GM21529 (cell line): ENCODE measurements at regions not wholly inside any gene's neighbourhood (a gene's known extent, or its start where the extent isn't known, plus 50 kb on each side); places are given as distances from the start of the nearest gene placed in this dataset.

Experiments
- ATAC-seq: cut with Tn5 transposase; IDR thresholded peaks from one replicate; pipeline ENCODE4 v1.9.1; 2021; ENCODE audit not compliant: unreplicated experiment

DNA sequence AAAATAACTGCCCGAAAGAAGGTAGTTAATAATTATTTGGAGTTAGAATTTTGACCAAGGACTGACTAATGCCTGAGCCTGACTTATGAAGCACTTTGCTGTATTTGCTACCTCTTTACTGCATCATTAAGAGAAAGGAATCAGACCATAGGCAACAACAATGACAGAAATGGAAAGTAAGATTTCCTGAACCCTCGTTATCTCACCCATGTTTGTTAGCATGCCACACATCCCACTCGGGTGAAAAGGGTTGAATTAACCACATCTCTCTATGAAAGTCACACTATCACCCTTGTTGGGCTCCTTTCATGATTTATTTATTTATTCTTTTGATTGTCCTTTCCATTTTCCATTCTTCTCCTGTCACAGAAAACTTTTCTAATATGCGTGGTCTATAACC is 59.6 kb downstream of the OLIG3 start:
- no peak for ATAC-seq

DNA sequence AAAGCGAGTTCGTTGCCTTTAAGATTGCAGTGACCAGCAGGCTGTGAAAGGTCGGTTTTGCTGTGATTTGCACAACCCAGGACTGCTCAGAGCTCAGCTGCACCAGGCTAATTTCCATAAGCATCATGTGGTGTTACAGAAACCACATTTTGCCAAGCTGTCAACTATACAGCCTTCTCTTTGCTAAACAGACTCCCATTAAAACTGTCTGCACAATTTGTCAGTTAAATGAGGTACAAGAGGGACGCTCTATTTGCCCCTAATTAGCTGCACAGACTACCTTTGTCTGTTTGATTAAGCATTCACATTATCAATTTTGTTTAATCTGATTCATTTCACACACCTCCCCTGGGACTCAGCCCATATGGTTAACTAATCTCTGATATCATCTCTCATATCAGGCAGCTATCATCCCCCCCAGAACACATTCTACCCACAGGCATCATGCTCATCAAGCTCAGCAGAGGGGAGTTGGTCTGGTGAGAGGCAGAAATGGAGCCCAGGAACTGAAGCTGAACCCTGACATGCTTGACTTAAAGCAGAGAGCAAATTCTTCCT is 62.1 kb downstream of the OLIG3 start:
- peak; percentile 62 for ATAC-seq

DNA sequence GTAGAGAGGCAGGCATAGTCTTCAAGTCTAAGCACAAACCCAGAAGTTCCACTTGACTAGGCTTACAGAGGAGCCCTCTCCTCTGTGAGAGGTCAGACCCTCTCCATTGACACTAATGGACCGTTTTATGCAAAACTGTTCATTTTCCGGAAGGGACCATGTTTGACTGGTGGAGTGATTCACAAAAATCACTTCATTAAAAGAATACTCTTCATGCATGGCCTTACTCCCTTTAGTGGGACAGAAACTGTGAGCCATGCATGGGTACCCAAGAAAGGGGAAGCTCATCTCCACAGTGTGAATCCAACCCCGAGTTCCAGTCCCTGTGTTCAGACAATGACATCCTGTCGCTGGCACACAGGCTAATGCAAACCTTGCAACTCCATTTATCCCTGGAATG is 63.2 kb downstream of the OLIG3 start:
- peak; percentile 71 for ATAC-seq

DNA sequence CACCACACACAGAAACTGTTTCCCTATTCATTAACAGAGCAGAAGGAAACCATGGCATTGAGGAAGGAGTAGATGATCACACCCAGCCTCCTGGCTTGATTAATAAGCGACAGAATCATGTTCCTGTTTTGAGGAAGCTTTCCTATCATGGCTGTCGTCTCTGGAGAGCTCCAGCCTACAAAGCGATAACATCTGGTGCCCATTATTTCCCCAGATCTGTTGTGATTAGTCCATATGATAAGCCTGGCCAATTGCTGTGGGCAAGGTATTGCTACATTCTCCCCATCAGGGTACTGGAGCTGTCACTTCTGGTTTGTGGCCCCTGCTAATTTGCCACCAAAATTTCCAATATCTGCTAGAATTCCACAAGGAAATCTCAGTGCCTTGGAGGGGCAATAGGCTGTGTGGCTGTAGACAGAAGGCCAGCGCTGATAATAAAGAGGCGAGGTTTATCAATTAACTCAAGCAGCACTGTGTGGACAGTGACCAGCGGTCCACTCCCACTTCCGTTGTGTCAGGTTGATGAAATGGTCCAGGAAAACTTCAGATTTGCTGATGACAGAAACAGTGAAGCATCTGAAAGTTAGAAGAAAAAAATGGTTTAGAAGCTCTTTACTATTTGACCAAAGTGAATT is 66.4 kb downstream of the OLIG3 start:
- no peak for ATAC-seq

DNA sequence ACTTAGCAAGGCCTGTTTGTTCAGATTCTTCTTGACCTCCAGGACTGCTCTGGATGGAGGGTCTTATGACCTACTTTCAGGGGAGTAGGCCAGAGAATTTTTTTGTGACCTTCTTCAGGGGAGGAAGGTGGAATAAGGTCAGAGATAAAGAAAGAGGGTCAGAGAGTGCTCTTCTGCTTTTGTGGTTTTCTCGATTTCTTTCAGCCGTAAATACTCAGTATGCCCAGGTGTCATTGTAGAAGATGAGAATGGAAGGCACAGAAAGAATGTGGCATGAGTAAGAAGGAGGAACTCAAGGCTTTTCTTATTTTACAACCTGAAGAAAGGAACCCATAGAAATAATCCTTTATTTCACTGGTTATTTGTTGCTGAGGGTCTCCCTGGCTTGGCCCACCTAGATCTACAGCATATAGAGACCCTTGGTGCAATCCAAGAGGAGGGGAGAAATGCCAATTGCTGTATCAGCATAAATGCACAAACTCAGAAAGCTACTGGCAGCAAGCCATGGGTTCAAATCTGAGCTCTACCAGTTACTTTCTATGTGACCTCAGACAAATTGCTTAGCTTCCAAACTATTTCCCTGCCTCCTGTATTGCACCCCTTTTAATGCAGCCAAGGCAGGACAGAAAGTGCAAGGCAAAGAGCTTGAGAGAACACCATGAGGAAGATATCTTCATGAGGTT is 68.0 kb downstream of the OLIG3 start:
- ATAC-seq, result peak; percentile 45

DNA sequence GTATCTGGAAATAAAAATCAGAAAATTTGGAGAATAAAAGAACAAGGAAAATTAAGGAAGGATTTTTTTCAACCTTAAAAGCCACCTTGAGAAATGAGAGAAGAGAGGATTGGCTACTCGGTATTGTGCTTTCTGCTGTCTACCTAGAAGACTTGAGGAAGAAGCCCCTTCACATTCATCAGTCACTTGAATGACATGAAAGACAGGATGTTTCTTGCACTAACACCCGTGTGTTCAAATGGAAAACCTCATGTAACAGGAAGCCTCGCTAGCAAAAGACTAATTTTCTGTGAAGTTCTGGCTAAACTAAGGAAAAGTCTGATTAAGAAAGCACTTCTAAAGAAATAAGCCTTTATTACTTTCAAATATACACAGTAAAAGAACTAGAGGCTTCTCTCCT is 69.9 kb downstream of the OLIG3 start:
- no peak for ATAC-seq

DNA sequence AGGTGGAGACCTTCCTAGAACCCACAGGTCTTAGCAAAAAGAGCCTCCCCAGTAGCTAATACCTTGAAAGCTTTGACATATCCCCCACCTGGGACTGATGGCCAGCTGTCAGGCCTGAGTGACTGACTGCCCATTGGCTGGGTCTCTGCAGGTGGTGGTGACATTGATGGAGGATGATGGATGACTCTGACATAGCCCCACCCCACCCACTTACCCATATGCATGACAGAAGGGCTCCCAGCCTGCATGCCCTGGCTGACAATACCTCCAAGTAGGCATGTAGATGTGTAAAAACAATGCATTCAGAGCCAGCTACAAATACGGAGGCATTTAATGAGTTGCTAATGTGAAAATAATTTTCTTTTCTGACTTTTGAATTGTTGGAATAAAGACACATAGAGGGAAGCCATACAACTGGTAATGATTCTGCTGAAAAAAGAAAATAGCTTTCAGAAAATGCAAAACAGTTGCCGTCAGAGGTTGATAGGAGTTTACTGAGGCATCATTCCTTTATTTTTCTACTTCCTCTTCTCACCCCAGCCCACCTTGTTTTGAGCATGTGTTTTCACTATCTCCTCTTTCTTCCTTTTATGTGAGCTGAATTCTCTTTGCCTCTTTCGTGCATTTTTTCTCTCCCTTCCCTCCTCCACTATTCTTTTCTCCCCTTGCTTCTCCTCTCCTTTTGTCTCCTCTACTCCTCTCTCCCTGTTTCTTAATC is 70.6 kb downstream of the OLIG3 start:
- no peak for ATAC-seq

DNA sequence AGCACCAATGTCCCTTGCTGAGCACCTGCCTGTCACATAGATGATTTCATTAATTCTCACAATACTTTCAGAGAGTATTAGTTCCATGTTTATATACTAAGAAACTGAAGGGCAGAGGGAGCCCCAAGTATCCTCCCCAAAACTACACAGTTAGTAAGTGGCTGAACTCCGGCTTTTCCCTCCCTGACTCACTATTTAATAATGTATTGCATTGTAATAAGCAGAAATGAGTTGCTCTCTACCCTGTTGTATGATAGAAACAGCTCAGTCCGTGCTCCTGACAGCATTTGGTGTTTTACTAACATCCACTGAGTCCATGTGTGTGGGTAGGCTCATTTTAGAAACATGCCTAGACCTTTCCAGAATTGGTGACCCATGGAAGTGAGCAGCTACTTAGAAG is 76.8 kb downstream of the OLIG3 start:
- ATAC-seq, result no peak

DNA sequence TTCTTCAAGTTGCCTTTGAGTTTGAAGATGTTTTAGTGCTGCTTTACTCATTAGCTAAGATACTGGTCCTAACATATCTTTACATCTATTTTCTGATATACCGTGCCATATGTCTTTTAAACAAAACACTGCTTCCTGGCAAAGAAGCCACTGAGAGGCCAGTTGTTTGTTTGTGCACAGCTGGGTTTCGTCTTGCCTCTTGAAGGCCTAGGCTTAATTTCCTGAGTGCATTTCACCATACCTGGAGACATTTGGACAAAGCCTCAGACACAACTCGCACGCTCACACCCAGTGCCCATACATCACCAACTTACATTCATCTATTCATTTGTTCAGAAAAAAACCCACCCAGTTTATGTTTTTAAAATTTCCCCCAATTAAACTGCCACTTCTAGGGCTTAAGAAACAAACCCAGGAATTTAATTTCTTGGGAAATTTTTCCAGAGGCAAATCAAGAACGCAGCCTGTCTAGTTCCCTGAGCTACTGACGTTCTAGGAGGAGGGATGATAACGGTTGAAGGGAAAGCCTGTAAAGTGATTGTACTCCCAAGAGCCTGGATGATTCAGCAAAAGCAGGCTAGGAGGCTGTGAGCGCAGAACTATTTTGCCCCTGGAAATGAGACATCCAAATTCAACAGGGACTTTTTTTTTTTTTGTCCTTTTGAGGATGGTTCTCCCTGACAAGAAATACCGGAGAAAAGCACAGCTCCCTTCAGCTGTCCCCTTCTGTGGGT is 77.7 kb downstream of the OLIG3 start:
- ATAC-seq, result no peak

DNA sequence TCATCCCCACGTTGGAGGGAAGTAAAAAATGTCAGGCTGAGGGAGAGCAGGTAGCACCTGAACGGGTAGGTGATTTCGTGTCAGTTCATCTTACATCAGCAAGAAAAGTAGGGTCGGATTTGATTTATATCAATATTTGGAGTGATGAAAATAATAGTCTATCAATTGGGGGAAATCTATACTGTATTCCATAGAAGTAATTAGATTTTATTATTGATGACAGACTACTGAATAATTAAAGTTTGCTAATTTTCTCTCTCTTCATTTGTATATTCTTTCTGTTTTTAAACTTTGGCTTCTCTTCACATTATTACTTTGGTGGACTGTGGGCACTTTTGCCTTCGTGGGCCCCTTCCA is 78.4 kb downstream of the OLIG3 start:
- ATAC-seq, result no peak

DNA sequence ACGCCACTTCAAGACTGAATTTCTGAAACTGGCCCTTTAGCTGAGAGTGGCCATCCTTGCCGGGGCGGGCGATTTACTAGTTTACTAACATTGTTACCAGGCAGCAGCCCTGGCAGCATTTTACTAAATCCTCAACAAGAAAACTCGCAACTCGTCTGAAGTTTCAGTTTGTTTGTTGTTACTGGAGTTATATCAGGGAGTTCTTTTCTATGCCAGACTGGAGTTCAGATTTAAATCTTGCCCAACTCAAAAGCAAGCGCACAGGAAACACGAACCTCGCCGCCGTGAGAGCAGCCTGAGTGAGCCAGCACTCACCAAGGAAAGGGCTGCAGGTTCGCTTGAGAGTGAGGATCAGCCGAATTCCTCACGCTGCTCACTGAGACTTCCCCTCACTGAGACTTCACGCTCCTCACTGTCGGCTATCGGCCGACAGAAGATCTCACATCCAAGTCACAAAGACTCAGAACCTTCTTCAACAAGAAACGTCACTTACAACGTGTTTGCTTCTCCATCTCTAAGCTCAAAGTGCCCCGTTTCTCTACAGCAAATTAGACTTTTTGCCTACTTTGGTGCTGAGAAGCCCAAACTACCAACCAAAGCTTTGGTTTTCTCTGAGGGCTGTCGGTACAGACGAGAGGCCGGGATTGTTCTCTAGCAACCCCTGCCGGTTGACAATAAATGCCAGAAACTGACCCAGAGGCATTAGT is 78.9 kb downstream of the OLIG3 start:
- ATAC-seq, result peak; percentile 90

DNA sequence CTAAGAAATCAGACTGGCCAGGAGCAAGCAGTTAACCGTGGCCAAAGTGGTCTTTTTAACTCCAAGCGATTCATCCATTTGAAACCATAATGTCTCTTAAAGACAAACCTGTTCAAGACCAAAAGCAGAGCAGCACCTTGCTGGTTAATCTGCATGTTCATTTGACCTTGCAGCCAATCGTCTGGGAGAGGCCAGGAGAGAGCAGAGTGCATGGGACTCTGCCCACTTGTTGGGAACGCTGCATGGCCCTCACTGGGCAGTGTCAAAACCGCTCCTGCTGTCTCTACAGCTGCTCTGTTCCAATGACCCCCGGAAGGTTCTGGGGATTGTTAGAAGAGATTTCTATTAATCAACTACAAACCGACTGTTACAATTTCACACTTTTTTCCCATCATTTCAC is 79.6 kb downstream of the OLIG3 start:
- ATAC-seq, result no peak

DNA sequence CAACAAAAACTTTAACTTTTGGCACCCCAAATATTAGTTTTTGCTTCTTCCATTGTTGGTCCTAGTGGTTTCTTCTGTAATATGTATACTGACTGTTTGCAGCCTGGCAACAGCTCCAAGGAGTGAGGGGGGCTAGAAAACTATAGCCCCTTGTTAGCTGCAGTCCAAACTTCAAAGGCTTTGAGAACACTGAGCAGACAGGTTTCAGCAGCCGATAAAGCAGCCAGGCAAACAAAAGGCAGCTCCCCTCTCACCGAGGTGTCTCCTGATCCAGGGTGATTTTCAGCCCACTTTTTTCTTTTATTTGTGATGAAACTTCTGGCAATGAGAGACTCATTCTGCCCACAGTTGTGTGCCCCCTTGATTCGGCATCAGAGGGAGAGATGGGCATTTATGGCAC is 80.7 kb downstream of the OLIG3 start:
- no peak for ATAC-seq

DNA sequence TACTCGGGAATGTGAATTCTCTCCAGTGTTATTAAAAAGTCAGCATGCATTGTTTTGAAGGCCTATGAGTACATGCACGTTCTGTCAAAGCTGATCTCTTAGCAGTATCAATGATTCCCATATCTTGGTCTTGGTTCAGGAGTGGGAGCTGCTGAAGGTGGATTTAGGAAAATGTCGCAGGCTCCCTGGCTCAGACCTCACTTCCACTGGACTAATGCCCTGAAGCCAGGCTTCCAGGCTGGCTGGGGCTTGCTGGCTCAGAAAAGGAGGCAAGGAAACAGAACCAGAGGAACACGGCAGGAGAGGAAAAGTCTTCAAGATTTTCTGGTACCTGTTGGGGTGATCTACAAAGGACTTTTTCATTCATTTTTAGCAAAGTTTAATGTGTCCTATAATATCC is 81.6 kb downstream of the OLIG3 start:
- ATAC-seq, result no peak

DNA sequence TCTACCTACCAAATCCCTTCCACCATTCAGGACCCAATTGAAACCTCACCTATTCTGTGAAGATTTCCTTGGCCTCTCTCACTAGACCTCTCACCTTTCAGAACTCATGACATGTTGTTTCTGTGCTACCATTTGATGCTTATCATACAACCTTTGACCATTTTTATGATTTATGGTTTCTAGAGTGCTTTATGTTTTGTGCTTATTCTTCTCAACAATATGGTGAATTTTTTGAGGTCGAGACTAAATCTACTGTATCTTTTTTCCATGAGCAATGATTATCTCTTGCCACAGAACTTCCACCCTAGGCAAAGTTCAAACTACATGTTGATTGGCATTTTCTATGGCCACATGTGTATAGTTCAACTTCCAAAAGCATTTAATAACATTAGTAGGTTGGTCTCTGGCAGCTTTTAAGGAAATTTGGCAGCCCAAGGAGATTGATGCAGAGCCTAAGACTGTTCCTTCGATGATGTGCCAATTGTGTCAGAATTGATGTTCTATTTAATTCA is 84.9 kb downstream of the OLIG3 start:
- no peak for ATAC-seq

DNA sequence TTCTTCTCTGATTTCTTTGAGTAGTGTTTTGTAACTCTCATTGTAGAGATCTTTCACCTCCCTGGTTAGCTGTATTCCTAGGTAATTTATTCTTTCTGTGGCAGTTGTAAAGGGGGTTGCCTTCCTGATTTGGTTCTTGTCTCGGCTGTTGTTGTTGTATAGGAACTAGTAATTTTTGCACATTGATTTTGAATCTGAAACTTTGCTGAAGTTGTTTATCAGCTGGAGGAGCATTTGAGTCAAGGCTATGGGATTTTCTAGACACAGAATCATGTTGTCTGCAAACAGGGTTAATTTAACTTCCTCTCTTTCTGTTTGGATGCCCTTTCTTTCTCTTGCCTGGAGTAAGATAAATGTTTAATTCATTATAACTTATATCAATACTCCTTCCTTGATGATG is 86.4 kb downstream of the OLIG3 start:
- ATAC-seq, result no peak

DNA sequence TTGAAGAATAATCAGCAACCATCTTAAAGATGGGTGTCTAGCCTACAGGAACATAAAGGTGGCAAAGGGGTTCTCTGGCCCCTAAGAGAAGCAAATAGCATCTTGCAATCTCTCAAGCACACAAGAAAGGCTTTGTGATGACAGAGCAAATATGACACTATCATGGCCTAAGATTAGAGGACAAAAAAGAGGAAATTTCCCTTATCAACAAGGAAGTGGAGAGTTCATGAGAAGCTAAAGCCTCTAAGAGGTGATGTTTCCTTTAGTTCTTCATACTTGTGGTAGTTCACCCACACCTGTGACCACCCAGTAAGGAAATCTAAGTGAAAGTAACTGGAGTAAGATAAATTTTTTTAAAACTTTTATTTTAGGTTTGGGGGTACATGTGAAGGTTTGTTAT is 88.4 kb downstream of the OLIG3 start:
- no peak for ATAC-seq

DNA sequence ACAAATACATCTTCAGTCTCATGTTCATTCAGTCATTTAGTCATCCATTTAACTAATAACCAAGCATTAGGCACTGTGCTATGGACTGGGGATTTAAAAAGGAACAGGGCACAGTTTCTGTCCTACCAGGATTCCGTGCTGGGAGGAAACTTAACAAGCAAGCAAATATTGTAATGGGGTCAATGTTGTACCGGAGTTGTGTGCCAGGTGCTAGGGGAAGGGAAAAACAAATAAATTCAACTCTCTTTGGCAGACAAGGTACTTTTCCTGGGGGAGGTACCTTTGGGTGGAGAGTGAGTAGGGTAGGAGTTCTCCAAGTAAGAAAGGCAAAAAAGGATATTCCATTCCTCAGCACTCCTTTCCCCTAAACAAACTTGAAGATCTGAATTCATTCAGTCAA is 90.3 kb downstream of the OLIG3 start:
- no peak for ATAC-seq

DNA sequence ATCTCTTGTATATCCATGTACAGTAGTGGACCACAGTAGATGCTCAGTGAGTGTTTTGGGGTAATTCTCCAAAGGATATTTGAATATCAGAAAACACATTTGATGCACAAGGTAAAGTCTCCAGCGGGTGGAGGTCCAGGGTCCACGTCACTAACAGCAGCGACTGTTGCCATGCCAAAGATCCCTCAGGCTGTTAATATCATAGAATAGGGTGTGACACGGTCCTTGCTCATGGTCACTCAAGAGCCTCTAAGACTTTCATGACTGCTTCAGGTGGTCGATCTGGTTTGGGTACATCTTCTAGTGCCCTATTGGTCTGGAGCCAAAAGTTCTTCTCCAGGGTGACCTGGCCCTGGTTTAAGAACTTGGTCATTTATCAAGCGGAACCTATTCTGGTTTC is 90.8 kb downstream of the OLIG3 start:
- ATAC-seq, result no peak

DNA sequence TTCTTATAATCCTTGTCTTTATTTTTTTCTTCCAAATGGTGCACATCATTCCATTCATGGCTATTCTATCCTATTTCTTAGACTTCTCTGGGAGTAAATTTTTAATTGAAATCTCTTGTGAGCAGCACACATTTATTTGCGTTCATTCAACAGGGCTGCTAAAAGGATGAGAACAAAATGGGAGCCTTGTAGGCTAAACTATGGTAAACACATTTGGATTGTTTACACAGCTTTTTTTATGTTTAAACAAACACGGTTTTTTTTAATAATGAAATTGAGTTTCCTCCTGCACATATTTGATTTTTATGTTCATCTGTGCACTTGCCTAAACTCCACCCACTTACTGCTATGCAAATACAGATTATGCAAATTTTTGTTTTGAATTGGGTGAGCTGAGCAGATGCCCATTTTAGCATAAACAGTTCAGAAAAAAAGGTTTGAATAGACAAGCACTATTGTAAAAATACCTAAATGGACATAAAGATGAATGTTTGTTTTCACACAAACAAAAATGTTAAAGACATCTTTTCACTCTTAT is 92.0 kb downstream of the OLIG3 start:
- ATAC-seq, result no peak
